HG03280 (cell line): ENCODE measurements at regions not wholly inside any gene's neighbourhood (a gene's known extent, or its start where the extent isn't known, plus 50 kb on each side); places are given as distances from the start of the nearest gene placed in this dataset.

Experiments used
- ATAC-seq: cut with Tn5 transposase; IDR thresholded peaks from one replicate; pipeline ENCODE4 v1.9.1; 2021; ENCODE audit warnings: mild to moderate bottlenecking, moderate library complexity; ENCODE audit not compliant: unreplicated experiment

GRCh38 chr1:199038156-199038555 is 399.3 kb downstream of the PTPRC start:
- ATAC-seq: no peak

GRCh38 chr1:199040076-199040905 is 401.5 kb downstream of the PTPRC start:
- no peak for ATAC-seq

GRCh38 chr1:199041173-199041914 is 402.5 kb downstream of the PTPRC start:
- ATAC-seq: peak; percentile 99

GRCh38 chr1:199042193-199042592 is 403.4 kb downstream of the PTPRC start:
- ATAC-seq: no peak

GRCh38 chr1:199044191-199044590 is 405.4 kb downstream of the PTPRC start:
- no peak for ATAC-seq

- no peak for ATAC-seq
Observed at GRCh38 chr1:199046618-199047017, 407.8 kb downstream of the PTPRC start.

- no peak for ATAC-seq
Observed at GRCh38 chr1:199054694-199055093, 415.9 kb downstream of the PTPRC start.

GRCh38 chr1:199057322-199057721 is 418.5 kb downstream of the PTPRC start:
- ATAC-seq: no peak

GRCh38 chr1:199058281-199058680 is 419.4 kb downstream of the PTPRC start:
- no peak for ATAC-seq

- no peak for ATAC-seq
Observed at GRCh38 chr1:199064971-199065370, 426.1 kb downstream of the PTPRC start.

- ATAC-seq: peak; percentile 93
Observed at GRCh38 chr1:199067483-199067882, 428.6 kb downstream of the PTPRC start.

- no peak for ATAC-seq
Observed at GRCh38 chr1:199071080-199071479, 432.2 kb downstream of the PTPRC start.

GRCh38 chr1:199073166-199073565 is 434.3 kb downstream of the PTPRC start:
- no peak for ATAC-seq

GRCh38 chr1:199075792-199076191 is 437.0 kb downstream of the PTPRC start:
- ATAC-seq: no peak

- ATAC-seq: no peak
Observed at GRCh38 chr1:199079994-199080393, 441.2 kb downstream of the PTPRC start.

- peak; percentile 87 for ATAC-seq
Observed at GRCh38 chr1:199081739-199082138, 442.9 kb downstream of the PTPRC start.

GRCh38 chr1:199082778-199083389 is 444.0 kb downstream of the PTPRC start:
- ATAC-seq: no peak

- no peak for ATAC-seq
Observed at GRCh38 chr1:199083680-199084079, 444.8 kb downstream of the PTPRC start.

GRCh38 chr1:199084293-199084692 is 445.5 kb downstream of the PTPRC start:
- ATAC-seq: no peak

GRCh38 chr1:199085903-199086302 is 447.1 kb downstream of the PTPRC start:
- no peak for ATAC-seq

- no peak for ATAC-seq
Observed at GRCh38 chr1:199087144-199087543, 448.3 kb downstream of the PTPRC start.
